ENCODE measurements at regions not wholly inside any gene's neighbourhood (a gene's known extent, or its start where the extent isn't known, plus 50 kb on each side); places are given as distances from the start of the nearest gene placed in this dataset. TPM values are rescaled to one million over a fixed set of nuclear protein-coding genes. Genes with fewer than 3 reads are reported as not detected.
A peak's percentile ranks its signal among the peaks of the same experiment; 100 is the strongest.

DNA sequence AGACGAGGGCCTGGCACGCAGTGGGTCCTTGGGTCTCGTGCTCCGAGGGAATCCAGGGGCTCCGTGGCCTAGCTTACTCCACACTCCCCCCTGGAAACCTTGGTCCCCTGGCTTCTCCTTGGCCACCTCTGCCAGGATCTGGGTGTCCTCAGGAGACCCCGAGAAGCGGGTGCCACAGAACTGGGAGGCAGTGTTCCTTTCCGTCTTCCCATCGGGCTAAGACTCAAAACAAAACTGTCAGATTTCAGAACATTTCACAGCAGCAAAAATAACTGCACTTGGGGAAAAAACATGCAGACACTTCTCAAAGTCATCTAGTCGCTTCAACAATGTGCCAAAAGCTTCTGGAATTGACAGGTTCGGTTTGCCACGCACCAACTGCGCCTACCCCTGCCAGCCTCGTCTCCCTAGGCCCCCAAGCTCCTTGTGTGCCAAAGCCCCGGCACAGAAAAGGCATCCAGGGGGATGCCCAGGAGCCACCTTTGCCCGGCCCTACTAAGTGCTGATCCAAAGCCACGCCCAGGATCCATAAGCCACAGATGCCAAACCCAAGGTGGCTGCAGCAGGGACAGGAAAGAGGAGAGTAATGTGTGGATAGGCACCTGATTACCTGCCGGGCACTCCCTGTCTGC is 58.4 kb upstream of the DIO3 start:
- intact Hi-C loops (cut with DNase I): no loop called here
- no peak for DNase-seq (ENCODE audit: missing footprints)
- ATAC-seq: no peak

DNA sequence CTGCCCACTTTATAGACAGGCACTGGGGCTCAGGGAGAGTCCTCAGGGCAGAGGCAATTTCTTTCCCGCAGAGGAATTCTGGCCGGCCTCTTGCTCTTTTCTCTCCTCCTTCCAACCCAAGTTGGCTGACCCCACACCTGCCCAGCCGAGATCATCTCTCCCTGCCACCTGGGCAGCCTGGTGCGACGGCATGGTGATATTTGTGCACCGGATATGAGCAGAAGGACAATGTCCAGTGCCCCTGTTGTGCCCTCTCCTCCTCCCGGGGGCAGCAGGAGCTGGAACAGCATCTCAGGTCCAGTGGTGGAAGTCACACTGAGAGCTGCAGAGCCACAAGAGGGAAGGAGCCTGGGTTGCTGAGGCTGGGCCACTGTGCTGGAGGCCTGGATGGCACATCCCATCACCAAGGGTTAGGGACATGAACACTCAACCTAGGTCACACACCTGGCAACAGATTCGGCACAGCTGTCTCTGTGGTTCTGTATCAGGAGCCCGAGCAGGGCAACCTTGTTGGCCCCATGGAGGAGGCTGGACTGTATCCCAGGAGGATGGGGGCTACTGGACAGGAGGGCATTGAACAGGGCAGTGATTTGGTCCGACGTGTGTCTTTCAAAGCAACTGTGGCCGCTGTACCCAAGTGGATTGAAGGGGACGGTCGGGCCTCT is 57.7 kb upstream of the DIO3 start:
- ATAC-seq (no peak), DNase-seq (ENCODE audit: missing footprints) (no peak)
- intact Hi-C loops (cut with DNase I): no loop called here

DNA sequence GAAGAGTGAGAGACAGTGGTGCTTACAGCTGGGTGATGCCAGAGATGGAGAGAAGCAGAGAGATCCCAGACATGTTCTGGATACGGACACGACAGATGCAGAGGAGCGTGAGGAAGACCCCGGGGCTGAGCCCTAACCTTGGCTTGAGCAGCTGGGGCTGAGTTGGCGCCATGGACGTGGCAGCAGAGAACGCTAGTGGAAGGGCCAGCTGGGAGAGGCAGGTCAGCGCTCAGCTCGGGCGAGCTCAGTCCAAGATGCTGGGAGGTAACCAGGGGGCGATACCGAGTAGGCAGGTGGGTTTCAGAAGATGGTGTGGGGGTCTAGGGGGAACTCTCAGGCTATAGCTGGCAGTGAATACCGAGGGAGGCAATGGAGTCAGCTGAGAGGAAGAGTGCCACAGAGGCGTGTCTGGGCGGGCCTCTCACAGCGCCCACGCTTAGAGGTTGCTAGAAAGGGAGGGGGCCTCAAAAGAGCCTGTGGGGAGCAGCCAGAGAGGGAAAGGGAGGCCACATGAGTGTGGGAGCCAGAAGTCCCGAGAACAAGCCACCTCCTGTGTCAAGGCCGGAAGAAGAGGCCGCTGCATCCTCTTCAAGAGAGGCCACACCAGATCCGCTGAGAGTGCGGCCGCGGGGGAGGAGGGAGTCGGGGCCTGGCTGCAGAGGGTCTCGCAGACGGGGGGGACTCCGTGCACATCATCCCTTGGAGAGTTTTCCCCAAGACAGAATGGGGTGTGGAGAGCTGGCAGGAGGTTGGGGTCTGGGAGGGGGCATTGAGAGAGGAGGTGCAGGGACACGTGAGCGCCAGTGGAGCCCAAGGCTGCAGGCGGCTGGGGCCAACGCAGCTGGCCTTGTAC is 57.0 kb upstream of the DIO3 start:
- DNase-seq (ENCODE audit: missing footprints) (no peak), ATAC-seq (no peak)
- intact Hi-C loops (cut with DNase I): no loop called here

DNA sequence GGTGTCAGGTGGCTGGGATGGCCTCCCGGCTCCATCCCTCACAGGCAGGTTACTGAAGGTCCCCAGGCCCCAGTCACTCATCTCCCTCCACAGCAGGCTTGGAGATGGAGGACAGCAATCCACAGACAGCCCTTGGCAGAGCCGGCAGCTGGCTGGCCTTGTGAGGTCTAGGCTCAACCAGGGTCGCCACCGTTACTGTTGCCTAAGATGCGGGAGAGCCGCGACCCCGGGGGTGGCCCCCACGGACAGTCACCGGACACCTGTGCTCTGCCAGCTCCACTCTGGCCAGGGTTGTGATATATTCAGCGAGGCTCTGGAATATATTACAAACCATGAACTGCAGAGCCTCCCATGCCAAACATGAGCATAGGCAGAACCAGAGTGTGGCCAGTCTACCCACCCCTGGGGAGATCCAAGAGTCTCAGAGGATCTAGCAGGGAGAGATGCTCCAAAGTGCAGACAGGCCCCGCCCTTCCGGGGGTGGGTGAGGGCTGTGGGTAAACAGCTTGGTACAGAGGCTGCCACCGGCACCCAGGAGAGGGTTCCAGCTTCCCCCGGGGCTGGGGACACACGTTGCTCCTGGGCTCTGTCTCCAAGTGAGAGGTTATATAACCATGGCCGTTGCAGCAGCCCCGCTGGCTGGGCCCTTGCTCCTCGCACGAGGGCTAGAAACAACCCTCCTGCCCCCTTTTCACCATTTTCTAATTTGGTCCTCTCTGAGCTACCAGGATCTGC is 55.9 kb upstream of the DIO3 start:
- DNase-seq (ENCODE audit: missing footprints) (no peak), ATAC-seq (no peak)
- intact Hi-C loops (cut with DNase I): no loop called here

DNA sequence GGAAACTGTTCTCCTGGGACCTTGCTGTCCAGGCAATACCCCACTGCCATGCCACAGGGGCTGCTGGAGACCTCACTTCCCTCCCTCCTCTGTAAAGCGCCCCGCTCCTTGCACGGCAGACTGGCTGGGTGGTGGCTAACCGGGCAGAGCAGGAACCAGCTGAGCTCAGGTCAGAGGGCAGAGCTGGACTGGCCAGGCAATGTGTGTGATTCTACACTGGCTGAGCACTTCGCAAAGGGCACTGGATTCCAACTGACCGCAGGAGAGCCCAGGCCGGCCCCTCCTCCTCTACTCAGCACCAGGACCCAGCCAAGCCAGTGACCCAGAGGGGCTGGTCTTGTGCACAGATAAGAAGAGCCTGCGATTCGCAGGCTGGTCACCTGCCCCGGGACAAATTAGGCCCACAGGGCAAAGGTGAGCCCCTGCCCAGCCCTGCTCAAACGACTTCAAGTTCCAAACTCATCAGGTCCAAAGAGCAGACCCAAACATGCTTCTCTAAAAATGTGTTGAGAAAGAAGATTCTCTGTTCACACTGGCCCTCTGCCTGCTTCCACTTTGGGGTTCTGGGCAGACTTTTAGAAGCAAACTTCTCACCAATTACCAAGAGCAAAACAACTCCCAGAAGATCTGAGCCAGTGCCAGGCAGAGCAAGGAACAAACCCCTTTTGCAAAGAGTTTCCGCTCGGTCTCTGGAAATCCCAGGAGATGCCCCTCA is 54.9 kb upstream of the DIO3 start:
- peak; percentile 54 for DNase-seq (ENCODE audit: missing footprints)
- intact Hi-C loops (cut with DNase I): no loop called here
- ATAC-seq: no peak

DNA sequence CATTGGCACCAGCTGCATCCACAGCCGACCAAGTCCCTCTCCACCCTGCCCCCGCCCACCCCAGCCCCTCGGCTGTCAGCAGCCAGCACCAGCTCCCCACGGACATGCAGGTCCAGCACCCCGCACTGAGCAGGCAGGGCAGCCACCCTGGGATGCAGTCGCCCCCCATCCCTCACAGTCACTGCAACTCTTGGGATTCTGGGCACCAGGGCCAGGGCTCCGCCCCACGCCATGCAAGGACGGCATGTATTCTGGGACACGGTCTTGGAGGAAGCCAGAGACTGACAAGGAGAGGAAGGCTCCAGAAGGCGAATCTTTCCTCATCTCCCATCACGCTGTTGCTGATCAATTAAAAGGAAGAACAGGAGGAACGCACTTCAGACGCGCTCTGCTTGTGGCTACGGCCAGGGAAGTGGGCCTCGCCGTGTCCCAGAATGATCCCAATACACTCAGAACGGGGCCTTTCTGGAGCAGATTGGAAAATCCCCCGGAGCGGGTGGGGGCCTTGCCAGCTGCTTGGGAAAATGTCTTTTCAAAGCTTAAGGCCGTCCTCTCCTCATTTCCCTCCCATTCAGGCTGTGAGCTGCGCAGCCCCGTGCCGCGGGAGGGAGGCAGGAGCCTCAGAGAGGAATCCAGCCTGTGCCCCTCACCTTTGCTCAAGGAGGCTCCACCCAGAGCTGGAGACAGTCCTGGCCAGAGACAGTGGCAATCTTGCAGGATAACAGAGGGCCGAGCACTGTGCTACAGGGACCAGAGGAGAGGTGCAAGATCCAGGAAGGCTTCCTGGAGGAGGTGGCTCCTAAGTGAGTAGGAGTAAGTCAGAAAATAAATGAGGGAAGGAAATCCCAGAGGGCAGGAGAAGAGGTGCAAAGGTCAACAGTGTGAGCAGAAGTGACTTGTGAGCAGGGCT is 54.1 kb upstream of the DIO3 start:
- intact Hi-C loops (cut with DNase I): no loop called here
- peak; percentile 47 for DNase-seq (ENCODE audit: missing footprints)
- ATAC-seq: peak; percentile 18

DNA sequence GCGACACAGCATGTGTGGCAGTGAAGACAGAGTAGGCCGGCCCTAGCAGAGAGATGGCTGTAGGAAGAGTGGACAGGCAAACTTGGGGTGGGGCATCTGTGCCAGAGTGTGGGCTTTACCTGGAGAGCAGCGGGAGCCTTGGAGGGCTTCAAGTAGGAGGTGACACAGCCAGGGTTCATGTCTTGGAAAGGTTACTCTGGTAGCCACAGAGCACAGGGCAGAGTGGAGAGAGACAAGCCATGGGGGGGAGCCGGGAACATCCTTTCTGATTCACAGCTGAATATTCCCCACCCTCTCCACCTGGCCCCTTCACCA is 53.5 kb upstream of the DIO3 start:
- no peak for ATAC-seq
- intact Hi-C loops (cut with DNase I): no loop called here
- peak; percentile 28 for DNase-seq (ENCODE audit: missing footprints)

DNA sequence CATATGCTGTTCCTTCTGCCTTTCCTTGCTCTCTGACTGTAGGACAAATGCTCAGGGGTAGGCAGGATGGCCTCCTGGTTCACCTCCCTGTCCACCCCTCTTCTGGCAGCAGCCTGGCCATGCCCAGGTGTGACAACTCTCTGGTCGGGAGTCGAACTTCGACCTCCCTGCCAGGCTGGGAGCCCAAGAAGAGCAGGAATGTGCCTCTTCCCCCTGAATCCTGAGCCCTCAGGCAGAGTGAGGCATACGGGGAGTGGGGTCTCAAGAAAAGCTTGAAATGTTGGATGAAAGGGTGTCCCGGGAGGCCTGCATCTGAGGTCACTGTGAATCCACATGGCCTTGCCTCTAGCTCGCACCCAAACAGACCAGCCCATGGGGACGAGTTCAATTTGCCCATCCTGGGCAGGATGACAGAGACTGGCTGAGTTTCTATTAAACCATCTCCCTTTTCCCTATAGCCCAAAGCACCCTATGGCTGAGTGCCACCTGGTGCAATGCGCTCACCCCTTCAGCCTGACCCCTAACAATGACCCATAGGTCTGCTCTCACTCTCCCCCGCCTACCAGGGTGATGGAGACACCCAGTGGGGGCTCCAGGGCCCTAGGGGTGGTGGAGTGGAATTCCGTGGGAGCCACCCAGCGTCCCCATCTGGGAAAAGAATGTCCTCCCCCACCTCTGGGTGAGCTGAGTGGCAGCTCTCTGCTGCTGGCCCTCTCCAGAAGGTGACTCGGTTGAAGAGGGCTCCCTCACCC is 52.9 kb upstream of the DIO3 start:
- ATAC-seq (no peak), DNase-seq (ENCODE audit: missing footprints) (peak; percentile 45)
- intact Hi-C loops (cut with DNase I): no loop called here

DNA sequence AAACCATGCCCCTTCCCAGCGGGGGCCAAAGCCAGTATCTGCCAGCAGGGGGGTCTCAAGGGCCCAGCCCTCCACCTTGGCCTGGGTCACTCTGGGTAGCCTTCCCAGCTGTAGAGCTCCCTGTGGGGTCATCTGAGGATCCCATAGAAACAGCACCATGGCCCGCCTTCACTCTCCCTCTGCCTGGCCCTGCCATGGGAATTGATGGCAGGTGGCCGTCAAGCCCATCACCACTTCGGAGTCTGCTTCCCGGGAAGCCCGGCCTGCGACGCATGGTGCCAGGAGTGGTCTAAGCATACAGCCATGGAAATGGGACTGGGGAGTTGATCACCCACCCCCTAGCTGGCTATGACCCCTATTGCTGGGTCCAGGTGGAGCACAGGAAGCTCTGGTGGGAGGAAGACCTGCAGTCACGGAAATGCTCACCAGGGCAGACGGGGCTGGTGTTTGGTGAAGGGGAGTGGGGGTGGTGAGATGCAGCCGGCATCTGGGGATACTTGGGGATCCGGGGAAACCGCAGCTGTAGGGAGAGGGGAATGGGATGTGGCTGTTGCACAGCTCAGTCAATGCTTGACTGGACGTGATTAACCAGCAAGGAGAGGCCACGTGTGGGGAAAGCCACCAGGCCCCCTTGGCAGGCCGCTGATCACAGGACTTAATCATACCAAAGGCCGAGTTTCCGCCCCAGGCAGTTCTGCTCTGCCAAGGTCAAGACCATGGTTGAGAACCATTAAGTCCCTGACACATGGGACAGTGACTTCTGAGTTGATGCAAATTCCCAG is 52.2 kb upstream of the DIO3 start:
- intact Hi-C loops (cut with DNase I): no loop called here
- no peak for ATAC-seq
- DNase-seq (ENCODE audit: missing footprints): peak; percentile 59

DNA sequence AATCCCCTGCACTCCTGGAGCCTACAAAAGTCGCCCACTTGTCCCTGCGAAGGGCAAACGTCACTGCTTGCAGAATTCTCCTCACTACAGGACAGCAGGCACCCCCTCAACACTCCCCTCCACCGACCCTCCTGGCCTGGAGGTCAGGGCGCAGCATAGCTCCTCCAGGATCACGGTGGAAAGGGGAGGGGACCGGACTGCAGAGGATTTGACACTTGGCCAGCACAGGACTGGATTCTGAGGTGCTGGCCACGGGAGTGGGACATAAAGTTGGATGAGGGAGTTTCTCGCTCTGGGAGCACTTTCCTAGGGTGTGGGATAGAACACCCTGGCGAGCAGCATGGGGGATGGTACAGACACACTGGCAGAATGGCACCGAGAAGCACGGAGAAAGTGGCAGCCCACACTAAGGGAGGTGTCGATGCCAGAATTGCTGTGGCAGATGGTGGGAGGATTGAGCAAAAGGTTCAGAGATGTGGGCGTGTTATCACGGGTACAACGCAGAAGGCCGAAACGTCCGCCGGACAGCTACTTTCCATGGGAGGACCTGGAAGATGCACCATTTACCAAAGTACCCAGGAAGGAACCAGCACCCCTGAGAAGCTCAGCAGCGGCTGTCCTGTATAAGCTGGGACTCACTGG is 51.4 kb upstream of the DIO3 start:
- no peak for ATAC-seq
- peak; percentile 15 for DNase-seq (ENCODE audit: missing footprints)
- intact Hi-C loops (cut with DNase I): no loop called here

DNA sequence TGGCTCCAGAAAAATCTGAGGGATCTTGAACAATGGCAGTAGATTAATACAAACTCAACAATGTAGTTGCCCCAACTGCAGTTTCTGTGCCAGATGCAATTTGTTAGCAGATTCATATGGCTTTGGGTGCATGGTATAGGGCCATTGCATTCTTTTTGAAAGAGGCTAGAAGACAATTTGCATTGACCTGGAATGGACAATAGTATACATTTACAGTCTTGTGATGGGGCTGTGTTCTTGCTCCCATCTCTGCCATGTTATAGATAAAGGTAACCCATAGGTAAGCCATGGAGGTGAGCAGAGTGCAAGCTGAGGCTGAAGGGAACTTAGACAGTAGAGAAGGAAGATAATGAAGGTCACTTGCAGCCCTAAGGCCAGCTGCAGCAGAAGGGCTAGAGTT is 50.1 kb upstream of the DIO3 start:
- ATAC-seq (no peak), DNase-seq (ENCODE audit: missing footprints) (no peak)
- intact Hi-C loops (cut with DNase I): no loop called here

Small RNAs in the stretch of these regions (microRNA-seq; reads per million reads assigned to microRNA genes)
- gene MIR1185-1 (13.7 reads per million, percentile 28 among the genes with 10 or more reads in this experiment), gene MIR1185-2 (not detected), gene MIR1193 (not detected), gene MIR1197 (not detected), gene MIR134 (34.3 reads per million, percentile 40 among the genes with 10 or more reads in this experiment), gene MIR154 (81.3 reads per million, percentile 50 among the genes with 10 or more reads in this experiment), gene MIR299 (86.0 reads per million, percentile 51 among the genes with 10 or more reads in this experiment), gene MIR300 (not detected), gene MIR323A (8.7 reads per million, percentile 20 among the genes with 10 or more reads in this experiment), gene MIR323B (1.1 reads per million), gene MIR329-1 (not detected), gene MIR329-2 (not detected), gene MIR369 (431 reads per million, percentile 72 among the genes with 10 or more reads in this experiment), gene MIR376A1 (2.5 reads per million), gene MIR376A2 (2.9 reads per million), gene MIR376B (73.7 reads per million, percentile 48 among the genes with 10 or more reads in this experiment), gene MIR376C (1,396 reads per million, percentile 87 among the genes with 10 or more reads in this experiment), gene MIR377 (10.8 reads per million, percentile 23 among the genes with 10 or more reads in this experiment), gene MIR379 (281 reads per million, percentile 65 among the genes with 10 or more reads in this experiment), gene MIR380 (21.3 reads per million, percentile 34 among the genes with 10 or more reads in this experiment), gene MIR381 (122 reads per million, percentile 55 among the genes with 10 or more reads in this experiment), gene MIR382 (68.3 reads per million, percentile 47 among the genes with 10 or more reads in this experiment), gene MIR409 (376 reads per million, percentile 70 among the genes with 10 or more reads in this experiment), gene MIR411 (1,008 reads per million, percentile 83 among the genes with 10 or more reads in this experiment), gene MIR412 (3.3 reads per million), gene MIR485 (11.9 reads per million, percentile 26 among the genes with 10 or more reads in this experiment), gene MIR487A (20.2 reads per million, percentile 32 among the genes with 10 or more reads in this experiment), gene MIR487B (625 reads per million, percentile 77 among the genes with 10 or more reads in this experiment), gene MIR494 (40.5 reads per million, percentile 42 among the genes with 10 or more reads in this experiment), gene MIR495 (14.5 reads per million, percentile 29 among the genes with 10 or more reads in this experiment), gene MIR496 (1.4 reads per million), gene MIR539 (5.1 reads per million, percentile 12 among the genes with 10 or more reads in this experiment), gene MIR541 (not detected), gene MIR543 (8.3 reads per million, percentile 20 among the genes with 10 or more reads in this experiment), gene MIR544A (not detected), gene MIR654 (76.6 reads per million, percentile 49 among the genes with 10 or more reads in this experiment), gene MIR655 (5.4 reads per million, percentile 14 among the genes with 10 or more reads in this experiment), gene MIR656 (5.1 reads per million, percentile 12 among the genes with 10 or more reads in this experiment), gene MIR668 (not detected), gene MIR758 (2.9 reads per million), gene MIR889 (72.3 reads per million, percentile 48 among the genes with 10 or more reads in this experiment)

Measured in Right ventricle myocardium inferior (tissue), 1 donor.